ENCODE measurements at regions not wholly inside any gene's neighbourhood (a gene's known extent, or its start where the extent isn't known, plus 50 kb on each side); places are given as distances from the start of the nearest gene placed in this dataset.

- 78% methylated on average over 8 of the region's 8 CpGs; no CpG with 5 or more reads in 1 of the 2 experiments for WGBS, 2 experiments (ENCODE audit: extremely low coverage in 1 of 2, insufficient coverage in 1 of 2, insufficient read length in 1 of 2, insufficient replicate concordance in 2 of 2, low coverage in 1 of 2, low lambda C conversion rate in 2 of 2, missing lambda C conversion rate in 1 of 2)
Measured at GRCh38 chr13:103772576-103772975, 706.4 kb upstream of the SLC10A2 start.

More at GRCh38 chr13:103772576-103772975, 706.4 kb upstream of the SLC10A2 start:
- no peak overlapping the region for H3K23ac ChIP-seq (ENCODE audit: insufficient read length)
- H2BK120ac ChIP-seq (replicated peaks; ENCODE audit: low read depth, low read length) = no peak overlapping the region
- TF ChIP-seq TAF7 (optimal IDR thresholded peaks at IDR 0.05; ENCODE audit: borderline replicate concordance, low read depth, low read length) (no peak), CTCF (IDR thresholded peaks at IDR 0.05; ENCODE audit: control extremely low read depth in 1 of 3, insufficient read depth in 1 of 3, low read depth in 1 of 3, low read length in 3 of 3) (peak; percentile 23 to 50 (median 40); a peak in 3 of 4 replicates), RAD21 (IDR thresholded peaks at IDR 0.05 in 1 of 2, conservative IDR thresholded peaks at IDR 0.05 in 1 of 2; ENCODE audit: low read depth in 2 of 2, low read length in 2 of 2) (peak; percentile 62 to 68; a peak in 3 of 4 replicates), FOSL1 (IDR thresholded peaks at IDR 0.05; ENCODE audit: insufficient read depth, low read depth, low read length) (no peak)
- H3K14ac ChIP-seq (ENCODE audit: insufficient read length) = no peak overlapping the region
- H4K91ac ChIP-seq (replicated peaks; ENCODE audit: insufficient read length, low read length) = no peak overlapping the region
- no peak overlapping the region for H3K4me2 ChIP-seq (ENCODE audit: insufficient read depth in 1 of 2, low read depth in 2 of 2, low read length in 2 of 2)
- H3K4me3 ChIP-seq (ENCODE audit: extremely low read depth in 1 of 4, insufficient read depth in 2 of 4, low read depth in 3 of 4, low read length in 4 of 4) = no peak overlapping the region
- no peak overlapping the region for H4K5ac ChIP-seq (ENCODE audit: insufficient read length, low read depth, low read length)
- H3K23me2 ChIP-seq (ENCODE audit: low read depth, low read length) = no peaks in the 10 kb centered on the region
- no peaks in the 10 kb centered on the region for H3K36me3 ChIP-seq (ENCODE audit: control insufficient read depth in 2 of 4, insufficient read depth in 4 of 4, low read length in 3 of 4)
- no peak overlapping the region for H2BK12ac ChIP-seq (ENCODE audit: low read depth, low read length)
- H2AK5ac ChIP-seq (ENCODE audit: low read depth, low read length) = no peak overlapping the region
- H3K56ac ChIP-seq (replicated peaks; ENCODE audit: insufficient read length, low read depth, low read length) = no peak overlapping the region
- CTCF ChIA-PET (ENCODE audit: partially characterized antibody) = interaction anchor here (0.7 to 2.3 kb wide), 10 partner anchors 10 to 704 kb away, joined by 3 to 11 read pairs (median 4); no protein-coding TSS in a partner anchor
- H2BK5ac ChIP-seq (ENCODE audit: low read depth, low read length) = no peak overlapping the region
- no peak overlapping the region for H3K27ac ChIP-seq (ENCODE audit: low read depth, low read length)
- DNase-seq (ENCODE audit: low read depth in 1 of 2, low spot score in 2 of 2) (no peak), FAIRE-seq (no peak)
- peaks cover 4 to 5% of the 10 kb centered on the region in 2 experiments; a peak in 1 of 4 replicates for H3K9me3 ChIP-seq (ENCODE audit: insufficient read depth in 2 of 2, low read depth in 1 of 2, low read length in 1 of 2)
- H3K79me1 ChIP-seq (ENCODE audit: low read depth, low read length) = no peaks in the 10 kb centered on the region
- no peak overlapping the region for H3K4ac ChIP-seq (replicated peaks; ENCODE audit: insufficient read length, low read depth, low read length)
- H2BK15ac ChIP-seq (ENCODE audit: low read length) = no peak overlapping the region
- H2AFZ ChIP-seq (ENCODE audit: low read length) = no peak overlapping the region
- no peaks in the 10 kb centered on the region for H4K20me1 ChIP-seq (replicated peaks in 1 of 2; ENCODE audit: control insufficient read depth in 1 of 2, insufficient read depth in 2 of 2, low read length in 2 of 2)
- POLR2A ChIA-PET (ENCODE audit: partially characterized antibody) = no interaction called here
- no peak overlapping the region for H2BK20ac ChIP-seq (ENCODE audit: low read length)
- no peak overlapping the region for H3K9ac ChIP-seq (replicated peaks in 1 of 4; ENCODE audit: extremely low read depth in 1 of 4, low read depth in 3 of 4, low read length in 3 of 4)
- no peak overlapping the region for H4K8ac ChIP-seq (ENCODE audit: extremely low read depth, insufficient read depth, low read length)
- no peaks in the 10 kb centered on the region for H3K79me2 ChIP-seq (ENCODE audit: control insufficient read depth in 1 of 2, insufficient read depth in 2 of 2, low read length in 2 of 2)
- no peaks in the 10 kb centered on the region for H3K4me1 ChIP-seq (replicated peaks in 1 of 4; ENCODE audit: control insufficient read depth in 3 of 4, insufficient read depth in 4 of 4, low read length in 3 of 4)
- no peaks in the 10 kb centered on the region for H3K27me3 ChIP-seq (replicated peaks in 1 of 4; ENCODE audit: control insufficient read depth in 3 of 4, extremely low read depth in 1 of 4, insufficient read depth in 3 of 4, low read length in 3 of 4)
- H3K18ac ChIP-seq (ENCODE audit: extremely low read depth, low read length) = no peak overlapping the region
